ENCODE measurements at regions not wholly inside any gene's neighbourhood (a gene's known extent, or its start where the extent isn't known, plus 50 kb on each side); places are given as distances from the start of the nearest gene placed in this dataset.

DNA sequence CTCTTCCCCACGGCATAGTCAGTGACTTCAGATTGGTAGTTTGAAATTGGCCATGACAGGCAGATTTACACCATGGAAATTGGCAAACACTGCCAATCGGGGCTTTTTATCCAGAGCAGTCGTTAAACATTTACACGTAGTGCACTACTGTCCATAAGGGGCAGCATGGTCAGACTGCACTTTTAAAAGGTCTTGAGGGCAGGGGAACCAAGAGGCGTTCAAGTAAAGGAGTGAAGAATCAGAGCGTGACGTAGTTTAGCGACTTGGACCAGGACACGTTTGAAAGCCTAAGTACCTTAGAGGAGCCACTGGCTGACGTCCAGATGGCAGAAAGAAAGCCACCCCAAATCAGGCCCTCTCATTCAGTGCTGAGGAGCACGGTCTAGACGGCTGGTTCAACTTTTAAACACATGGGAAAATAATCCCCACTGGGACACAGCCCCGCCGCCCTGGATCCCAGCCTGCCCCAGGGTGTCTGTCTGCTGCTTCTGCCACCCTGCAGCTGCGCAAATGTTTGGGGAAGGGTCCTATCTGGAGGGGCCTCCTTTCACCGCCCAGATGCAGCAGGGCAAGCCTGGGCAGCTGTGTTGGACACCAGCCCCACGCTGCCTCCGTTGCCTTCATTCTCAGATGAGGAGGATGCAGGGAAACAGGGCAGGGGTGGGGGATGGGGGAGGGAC lies 52.5 kb upstream of the PPP2R5C start:
- TF ChIP-seq SMC3 (IDR thresholded peaks at IDR 0.05) (no peak), TP53 (CRISPR knock-in tag; IDR thresholded peaks at IDR 0.05) (no peak), NR3C1 (IDR thresholded peaks at IDR 0.05) (no peak), CHD4 (IDR thresholded peaks at IDR 0.05; ENCODE audit: borderline replicate concordance) (no peak), EHMT2 (IDR thresholded peaks at IDR 0.05; ENCODE audit: low read depth) (no peak), ZSCAN20 (CRISPR knock-in tag; IDR thresholded peaks at IDR 0.05) (no peak), NFE2L2 (conservative IDR thresholded peaks at IDR 0.05; ENCODE audit: low read length) (no peak), ZC3H11A (IDR thresholded peaks at IDR 0.05) (no peak), PBX3 (IDR thresholded peaks at IDR 0.05) (no peak)
- TF ChIP-seq, protein P1, sequence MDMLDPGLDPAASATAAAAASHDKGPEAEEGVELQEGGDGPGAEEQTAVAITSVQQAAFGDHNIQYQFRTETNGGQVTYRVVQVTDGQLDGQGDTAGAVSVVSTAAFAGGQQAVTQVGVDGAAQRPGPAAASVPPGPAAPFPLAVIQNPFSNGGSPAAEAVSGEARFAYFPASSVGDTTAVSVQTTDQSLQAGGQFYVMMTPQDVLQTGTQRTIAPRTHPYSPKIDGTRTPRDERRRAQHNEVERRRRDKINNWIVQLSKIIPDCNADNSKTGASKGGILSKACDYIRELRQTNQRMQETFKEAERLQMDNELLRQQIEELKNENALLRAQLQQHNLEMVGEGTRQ (IDR thresholded peaks at IDR 0.05) = no peak
- ATAC-seq (no peak), DNase-seq (ENCODE audit: low read depth in 1 of 2, low spot score in 1 of 2) (no peak), FAIRE-seq (no peak)
- no peak overlapping the region for H3K4me2 ChIP-seq
- 0 out of 3 replicates have a peak, but pooled peaks cover 3% of the 10 kb centered on the region for H3K4me1 ChIP-seq
- H3K27ac ChIP-seq = no peak overlapping the region
- H3K4me3 ChIP-seq = no peak overlapping the region
- H3K9me3 ChIP-seq = no peaks in the 10 kb centered on the region
- 90% methylated on average over 16 of the region's 18 CpGs for WGBS (ENCODE audit: missing lambda C conversion rate)
- ChIA-PET CTCF (interaction anchor here (0.7 to 5.1 kb wide), 8 partner anchors 10 to 388 kb away, joined by 3 to 64 read pairs (median 3); no protein-coding TSS in a partner anchor), POLR2A (no interaction called here)

- H3K4me3 ChIP-seq = no peak overlapping the region
- no peak overlapping the region for H3K4me2 ChIP-seq
- ChIA-PET POLR2A (no interaction called here), CTCF (interaction anchor here (0.7 to 2.4 kb wide), 5 partner anchors 10 to 388 kb away, joined by 3 to 13 read pairs (median 3); no protein-coding TSS in a partner anchor)
- 0 out of 3 replicates have a peak, but pooled peaks cover 3% of the 10 kb centered on the region for H3K9me3 ChIP-seq
- WGBS (ENCODE audit: missing lambda C conversion rate) = 87% methylated on average over 11 of the region's 11 CpGs
- H3K4me1 ChIP-seq = 0 out of 3 replicates have a peak, but pooled peaks cover 3% of the 10 kb centered on the region
- FAIRE-seq (no peak), ATAC-seq (no peak), DNase-seq (ENCODE audit: low read depth in 1 of 2, low spot score in 1 of 2) (no peak)
- TF ChIP-seq HOXB13 (CRISPR knock-in tag; IDR thresholded peaks at IDR 0.05; ENCODE audit: low read depth) = no peak
- no peak for TF ChIP-seq NFE2L2 (conservative IDR thresholded peaks at IDR 0.05; ENCODE audit: low read length)
- no peak for TF ChIP-seq PBX3 (IDR thresholded peaks at IDR 0.05)
- no peak for TF ChIP-seq SMC3 (IDR thresholded peaks at IDR 0.05)
- TF ChIP-seq ELK1 (IDR thresholded peaks at IDR 0.05; ENCODE audit: low read depth, low read length) = no peak
- no peak for TF ChIP-seq TP53 (CRISPR knock-in tag; IDR thresholded peaks at IDR 0.05)
- TF ChIP-seq CEBPB (IDR thresholded peaks at IDR 0.05) = no peak
- TF ChIP-seq RFX5 (IDR thresholded peaks at IDR 0.05) = no peak
- TF ChIP-seq, protein P2, sequence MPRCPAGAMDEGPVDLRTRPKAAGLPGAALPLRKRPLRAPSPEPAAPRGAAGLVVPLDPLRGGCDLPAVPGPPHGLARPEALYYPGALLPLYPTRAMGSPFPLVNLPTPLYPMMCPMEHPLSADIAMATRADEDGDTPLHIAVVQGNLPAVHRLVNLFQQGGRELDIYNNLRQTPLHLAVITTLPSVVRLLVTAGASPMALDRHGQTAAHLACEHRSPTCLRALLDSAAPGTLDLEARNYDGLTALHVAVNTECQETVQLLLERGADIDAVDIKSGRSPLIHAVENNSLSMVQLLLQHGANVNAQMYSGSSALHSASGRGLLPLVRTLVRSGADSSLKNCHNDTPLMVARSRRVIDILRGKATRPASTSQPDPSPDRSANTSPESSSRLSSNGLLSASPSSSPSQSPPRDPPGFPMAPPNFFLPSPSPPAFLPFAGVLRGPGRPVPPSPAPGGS (IDR thresholded peaks at IDR 0.05) = no peak
- no peak for TF ChIP-seq POLR2AphosphoS2 (conservative IDR thresholded peaks at IDR 0.05; ENCODE audit: low read length)
- TF ChIP-seq PHF8 (IDR thresholded peaks at IDR 0.05; ENCODE audit: borderline replicate concordance, low read depth) = no peak
- no peak overlapping the region for H3K27ac ChIP-seq
Observed at GRCh38 chr14:101709533-101709881, 52.0 kb upstream of the PPP2R5C start.
